CD14-positive monocyte (primary cell): ENCODE measurements at regions not wholly inside any gene's neighbourhood (a gene's known extent, or its start where the extent isn't known, plus 50 kb on each side); places are given as distances from the start of the nearest gene placed in this dataset.

Experiments
- DNase-seq, 3 donors: peaks; one replicate each; pipeline ENCODE4 v3.0.0-alpha.2; 2011 to 2022
- H2AFZ ChIP-seq: 2 replicates; pipeline ENCODE4 v1.6.0; 2012; ENCODE audit warnings: mild to moderate bottlenecking, low read depth, low read length, inconsistent platforms; ENCODE audit not compliant: insufficient read depth, poor library complexity, severe bottlenecking
- H3K27ac ChIP-seq, 2 donors: 1 replicate in 1 of 2; 2 replicates in 1 of 2; pipeline ENCODE4 v1.5.1; 2012 to 2013; ENCODE audit warnings: low read length in 2 of 2, control low read depth in 1 of 2, inconsistent platforms in 1 of 2, low read depth in 1 of 2, mild to moderate bottlenecking in 1 of 2
- H3K27me3 ChIP-seq, 2 donors: one replicate each; pipeline versions ENCODE4 v1.6.0 to v1.6.1; 2011 to 2013; ENCODE audit warnings: low read length in 2 of 2; ENCODE audit not compliant: control insufficient read depth in 2 of 2, insufficient read depth in 2 of 2
- H3K36me3 ChIP-seq, 2 donors: replicated peaks in 1 of 2; 1 replicate in 1 of 2; 2 replicates in 1 of 2; pipeline versions ENCODE4 v1.5.1 to v1.6.1; 2012 to 2013; ENCODE audit warnings: low read length in 2 of 2, control low read depth in 1 of 2, inconsistent platforms in 1 of 2, mild to moderate bottlenecking in 1 of 2; ENCODE audit not compliant: insufficient read depth in 2 of 2, control insufficient read depth in 1 of 2
- H3K4me1 ChIP-seq, 2 donors: 1 replicate in 1 of 2; 2 replicates in 1 of 2; pipeline versions ENCODE4 v1.5.1 to v1.6.1; 2012 to 2013; ENCODE audit warnings: low read length in 2 of 2, control low read depth in 1 of 2, inconsistent platforms in 1 of 2, mild to moderate bottlenecking in 1 of 2, moderate library complexity in 1 of 2; ENCODE audit not compliant: insufficient read depth in 2 of 2, control insufficient read depth in 1 of 2
- H3K4me2 ChIP-seq: replicated peaks from 2 replicates; pipeline ENCODE3; 2012; ENCODE audit warnings: low read length, moderate library complexity, mild to moderate bottlenecking; ENCODE audit not compliant: poor library complexity, severe bottlenecking; ENCODE audit errors: extremely low read depth
- H3K4me3 ChIP-seq, 3 experiments: fragments of 200-600 bp in 1 of 3; sonication (generic) in 1 of 3; replicated peaks in 1 of 3; 1 replicate in 2 of 3; 2 replicates in 1 of 3; pipeline ENCODE4 v1.5.1; 2011 to 2013; ENCODE audit warnings: low read length in 3 of 3, mild to moderate bottlenecking in 3 of 3, control low read depth in 2 of 3, low read depth in 2 of 3, inconsistent platforms in 1 of 3, moderate library complexity in 1 of 3
- H3K79me2 ChIP-seq: 2 replicates; pipeline ENCODE4 v1.6.0; 2012; ENCODE audit warnings: mild to moderate bottlenecking, control low read depth, inconsistent platforms, low read length, moderate library complexity; ENCODE audit not compliant: insufficient read depth
- H3K9ac ChIP-seq: 2 replicates; pipeline ENCODE4 v1.6.0; 2017; ENCODE audit warnings: low read length, mild to moderate bottlenecking; ENCODE audit not compliant: insufficient read depth, poor library complexity, severe bottlenecking
- H3K9me3 ChIP-seq, 2 donors: replicated peaks in 1 of 2; 1 replicate in 1 of 2; 2 replicates in 1 of 2; pipeline versions ENCODE4 v1.5.1 to v1.6.1; 2012 to 2013; ENCODE audit warnings: low read length in 2 of 2, control low read depth in 1 of 2; ENCODE audit not compliant: control insufficient read depth in 1 of 2, insufficient read depth in 1 of 2
- H4K20me1 ChIP-seq: 2 replicates; pipeline ENCODE4 v1.6.0; 2012; ENCODE audit warnings: mild to moderate bottlenecking, low read length, control low read depth, moderate library complexity; ENCODE audit not compliant: insufficient read depth
- H3K27ac Mint-ChIP-seq, 7 donors: one replicate each; pipeline ENCODE4 v1.8.0; 2020; ENCODE audit warnings: mild to moderate bottlenecking in 7 of 7, mixed read lengths in 7 of 7, moderate library complexity in 6 of 7, inconsistent platforms in 2 of 7
- H3K27me3 Mint-ChIP-seq, 3 donors: one replicate each; pipeline ENCODE4 v1.8.0; 2021 to 2022; ENCODE audit warnings: low read depth in 3 of 3, mild to moderate bottlenecking in 3 of 3, mixed read lengths in 3 of 3, moderate library complexity in 3 of 3, inconsistent platforms in 1 of 3
- H3K36me3 Mint-ChIP-seq, 2 donors: one replicate each; pipeline ENCODE4 v1.8.0; 2020; ENCODE audit warnings: mixed read lengths in 2 of 2, inconsistent platforms in 1 of 2, mild to moderate bottlenecking in 1 of 2
- H3K4me1 Mint-ChIP-seq: one replicate; pipeline ENCODE4 v1.8.0; 2020; ENCODE audit warnings: mild to moderate bottlenecking, mixed read lengths
- H3K4me3 Mint-ChIP-seq, 2 donors: one replicate each; pipeline ENCODE4 v1.8.0; 2020; ENCODE audit warnings: mild to moderate bottlenecking in 2 of 2, mixed read lengths in 2 of 2, moderate library complexity in 1 of 2
- H3K9me3 Mint-ChIP-seq, 7 donors: one replicate each; pipeline ENCODE4 v1.8.0; 2020 to 2022; ENCODE audit warnings: mixed read lengths in 7 of 7, mild to moderate bottlenecking in 6 of 7, moderate library complexity in 6 of 7, inconsistent platforms in 2 of 7
- WGBS: methylation state at CpG from one replicate; pipeline ENCODE4 v1.1.5; 2013; ENCODE audit warnings: missing lambda C conversion rate; ENCODE audit not compliant: insufficient coverage; 5-methylcytosine and 5-hydroxymethylcytosine counted together
- intact Hi-C, 2 donors: fragments of 100-400 bp; cut with micrococcal nuclease; formaldehyde crosslinking; loops; one replicate each; pipeline versions ENCODE4 v1.15.0 to v1.15.1; 2023
- TF ChIP-seq, protein P1 (sequence below): fragments of 200-600 bp; IDR thresholded peaks from one replicate; pipeline ENCODE4 v1.8.0; 2022; ENCODE audit warnings: antibody characterized with exemption, mild to moderate bottlenecking

DNA sequence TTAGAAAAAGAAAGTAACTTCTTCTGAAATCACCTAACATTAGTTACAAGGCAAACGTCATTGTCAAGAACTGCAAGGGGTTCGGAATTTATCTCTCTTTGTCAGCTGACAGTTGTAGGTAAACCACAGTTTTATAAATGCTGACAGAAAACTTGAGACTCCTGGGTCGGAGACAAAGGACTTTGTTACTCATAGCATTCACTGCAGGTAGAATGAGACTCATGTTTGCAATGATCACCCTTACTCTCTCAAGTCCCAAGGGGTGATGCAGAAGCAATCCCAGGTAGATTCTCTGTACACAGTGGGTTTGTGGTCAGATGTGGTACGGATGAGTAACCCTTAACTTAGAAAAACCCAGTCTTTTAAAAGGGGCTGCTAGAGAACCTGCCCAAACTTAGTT lies 757.8 kb downstream of the TRIB2 start:
- no CpG with 5 or more reads among the region's 4 CpGs for WGBS

DNA sequence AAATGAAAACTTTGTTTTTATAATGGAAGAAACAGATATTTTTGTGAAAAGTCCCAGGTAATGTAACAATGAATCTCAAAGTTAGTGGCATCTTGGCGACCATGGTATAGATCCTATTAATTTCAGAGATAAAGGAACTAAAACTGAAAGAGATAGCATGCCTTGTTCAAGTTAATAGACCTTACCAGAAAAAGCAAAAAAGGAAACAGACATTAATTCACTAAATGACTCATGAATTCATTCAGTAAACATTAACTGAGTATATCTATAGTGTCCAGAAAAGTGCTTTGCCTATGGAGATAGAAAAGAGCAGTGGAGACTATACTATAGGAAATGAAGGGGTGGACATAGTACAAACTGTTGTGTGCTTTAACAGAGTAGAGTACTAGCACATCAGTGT lies 763.3 kb downstream of the TRIB2 start:
- no peaks in the 10 kb centered on the region for H3K4me1 ChIP-seq
- Mint-ChIP-seq H3K36me3 (no peaks in the 10 kb centered on the region), H3K4me3 (no peak overlapping the region), H3K27me3 (no peaks in the 10 kb centered on the region), H3K4me1 (no peaks in the 10 kb centered on the region), H3K27ac (no peak overlapping the region), H3K9me3 (peaks cover 0 to 2% (median 0%) of the 10 kb centered on the region in 7 donors)
- no peak overlapping the region for H3K4me2 ChIP-seq
- no peak for DNase-seq
- TF ChIP-seq, protein P1, sequence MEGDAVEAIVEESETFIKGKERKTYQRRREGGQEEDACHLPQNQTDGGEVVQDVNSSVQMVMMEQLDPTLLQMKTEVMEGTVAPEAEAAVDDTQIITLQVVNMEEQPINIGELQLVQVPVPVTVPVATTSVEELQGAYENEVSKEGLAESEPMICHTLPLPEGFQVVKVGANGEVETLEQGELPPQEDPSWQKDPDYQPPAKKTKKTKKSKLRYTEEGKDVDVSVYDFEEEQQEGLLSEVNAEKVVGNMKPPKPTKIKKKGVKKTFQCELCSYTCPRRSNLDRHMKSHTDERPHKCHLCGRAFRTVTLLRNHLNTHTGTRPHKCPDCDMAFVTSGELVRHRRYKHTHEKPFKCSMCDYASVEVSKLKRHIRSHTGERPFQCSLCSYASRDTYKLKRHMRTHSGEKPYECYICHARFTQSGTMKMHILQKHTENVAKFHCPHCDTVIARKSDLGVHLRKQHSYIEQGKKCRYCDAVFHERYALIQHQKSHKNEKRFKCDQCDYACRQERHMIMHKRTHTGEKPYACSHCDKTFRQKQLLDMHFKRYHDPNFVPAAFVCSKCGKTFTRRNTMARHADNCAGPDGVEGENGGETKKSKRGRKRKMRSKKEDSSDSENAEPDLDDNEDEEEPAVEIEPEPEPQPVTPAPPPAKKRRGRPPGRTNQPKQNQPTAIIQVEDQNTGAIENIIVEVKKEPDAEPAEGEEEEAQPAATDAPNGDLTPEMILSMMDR = no peak
- H3K9me3 ChIP-seq = no peaks in the 10 kb centered on the region
- H3K9ac ChIP-seq = no peak overlapping the region
- intact Hi-C loops = no loop called here
- no peaks in the 10 kb centered on the region for H3K27me3 ChIP-seq
- no peak overlapping the region for H3K4me3 ChIP-seq
- WGBS = no CpG with 5 or more reads among the region's 1 CpG
- H4K20me1 ChIP-seq = no peaks in the 10 kb centered on the region
- no peaks in the 10 kb centered on the region for H3K79me2 ChIP-seq
- no peak overlapping the region for H3K27ac ChIP-seq
- no peak overlapping the region for H2AFZ ChIP-seq
- no peaks in the 10 kb centered on the region for H3K36me3 ChIP-seq

More for the DNA sequence above, 757.8 kb downstream of the TRIB2 start:
- intact Hi-C loops = no loop called here
- no peaks in the 10 kb centered on the region for H3K27me3 Mint-ChIP-seq
- H3K27ac ChIP-seq = no peak overlapping the region
- H3K36me3 ChIP-seq = no peaks in the 10 kb centered on the region
- H3K4me2 ChIP-seq = no peak overlapping the region
- no peaks in the 10 kb centered on the region for H3K9me3 ChIP-seq
- H3K79me2 ChIP-seq = no peaks in the 10 kb centered on the region
- H3K4me3 Mint-ChIP-seq = no peak overlapping the region
- no peak overlapping the region for H3K4me3 ChIP-seq
- TF ChIP-seq, protein P1 = no peak
- no peak overlapping the region for H3K27ac Mint-ChIP-seq
- no peak overlapping the region for H3K9ac ChIP-seq
- H3K36me3 Mint-ChIP-seq = no peaks in the 10 kb centered on the region
- H3K9me3 Mint-ChIP-seq = peaks cover 0 to 4% (median 2%) of the 10 kb centered on the region in 7 donors
- no peaks in the 10 kb centered on the region for H3K4me1 Mint-ChIP-seq
- no peaks in the 10 kb centered on the region for H3K4me1 ChIP-seq
- no peak for DNase-seq
- no peaks in the 10 kb centered on the region for H3K27me3 ChIP-seq
- H4K20me1 ChIP-seq = no peaks in the 10 kb centered on the region
- no peak overlapping the region for H2AFZ ChIP-seq
